ENCODE measurements at regions not wholly inside any gene's neighbourhood (a gene's known extent, or its start where the extent isn't known, plus 50 kb on each side); places are given as distances from the start of the nearest gene placed in this dataset.
"Not testable (repeated sequence)": the region's sequence is repeated elsewhere in the genome, so short reads cannot be mapped to it uniquely, and the experiment has no call there.

DNA sequence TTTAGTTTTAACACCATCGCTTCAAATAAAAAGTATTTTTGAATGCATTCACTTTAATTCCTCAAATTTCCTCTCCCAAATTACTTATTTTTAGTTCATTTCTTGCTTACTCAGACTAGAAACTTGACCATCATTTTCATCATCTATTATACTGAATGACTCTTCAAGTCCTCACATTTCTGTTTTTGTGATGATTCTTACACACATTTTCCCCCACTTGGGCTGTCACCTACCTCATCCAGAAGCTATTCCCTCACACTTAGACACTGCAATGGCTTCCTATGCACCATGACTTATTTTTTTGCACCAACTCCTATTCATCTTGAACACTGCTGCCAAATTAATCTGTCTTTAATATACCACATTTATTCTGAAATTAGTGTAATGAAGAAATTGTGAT lies 239.6 kb upstream of the DUSP10 start:
- no peak for DNase-seq (ENCODE audit: low read depth in 4 of 4, low spot score in 2 of 4)

GRCh38 chr1:221979444-221980032 lies 237.6 kb upstream of the DUSP10 start:
- DNase-seq (ENCODE audit: low read depth in 4 of 4, low spot score in 2 of 4) = no peak

- DNase-seq (ENCODE audit: low read depth in 4 of 4, low spot score in 2 of 4) = not testable (repeated sequence)
Measured at GRCh38 chr1:221978631-221979334, 236.9 kb upstream of the DUSP10 start.

DNA sequence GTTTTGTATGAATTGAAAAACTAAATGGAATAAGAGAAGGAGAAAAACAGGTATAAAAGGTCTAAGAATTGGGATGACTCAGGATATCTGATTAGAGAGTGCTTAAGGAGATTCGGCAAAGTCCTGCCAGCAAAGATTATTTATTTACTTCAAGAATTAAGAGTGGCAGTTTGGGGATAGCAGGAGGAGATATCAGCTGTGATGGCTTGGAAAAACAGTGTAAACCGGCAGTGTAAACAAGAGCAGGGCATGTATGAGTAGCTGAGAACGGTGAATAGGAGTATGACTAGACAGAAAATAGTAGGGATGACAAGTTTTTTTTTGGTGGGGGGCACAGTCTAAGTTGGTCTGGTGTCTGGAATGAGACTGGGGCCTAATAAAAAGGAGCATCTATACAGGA lies 231.9 kb upstream of the DUSP10 start:
- not testable (repeated sequence) for DNase-seq (ENCODE audit: low read depth in 4 of 4, low spot score in 2 of 4)

DNA sequence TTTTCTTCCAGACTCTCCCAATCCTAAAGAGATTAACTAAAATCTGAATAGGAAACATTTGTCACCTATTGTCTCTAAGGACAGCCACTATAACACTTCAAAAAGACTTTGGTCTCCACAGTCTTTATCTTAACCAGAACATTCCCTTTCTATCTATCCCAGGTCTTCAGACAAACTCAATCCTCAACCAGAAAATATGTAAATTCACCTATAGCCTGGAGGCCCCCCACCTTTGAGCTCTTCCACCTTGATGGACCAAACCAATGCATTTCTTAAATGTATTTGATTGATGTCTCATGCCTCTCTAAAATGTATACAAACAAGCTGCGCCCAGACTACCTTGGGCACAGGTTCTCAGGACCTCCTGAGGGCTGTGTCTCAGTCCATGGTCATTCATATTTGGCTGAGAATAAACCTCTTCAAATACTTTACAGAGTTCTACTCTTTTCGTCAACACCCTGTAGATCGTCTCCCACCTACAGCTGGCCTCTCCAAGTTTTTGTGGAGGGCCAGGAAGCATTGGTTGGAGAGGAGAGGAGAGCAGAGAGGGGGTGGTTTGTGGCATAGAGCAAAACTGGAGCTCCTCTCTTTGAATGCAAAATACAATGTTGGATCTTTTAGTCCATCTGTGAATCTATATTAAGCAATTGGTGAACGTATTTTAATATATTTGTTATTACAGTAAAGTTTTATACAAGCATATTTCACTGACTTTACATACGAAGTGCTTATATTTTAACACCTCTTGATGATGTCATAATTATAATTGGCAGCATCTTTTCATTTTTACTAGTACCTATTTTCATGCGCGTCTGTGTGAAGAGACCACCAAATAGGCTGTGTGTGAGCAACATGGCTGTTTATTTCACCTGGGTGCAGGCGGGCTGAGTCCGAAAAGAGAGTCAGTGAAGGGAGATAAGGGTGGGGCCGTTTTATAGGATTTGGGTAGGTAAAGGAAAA lies 230.7 kb upstream of the DUSP10 start:
- DNase-seq (ENCODE audit: low read depth in 4 of 4, low spot score in 2 of 4) = no peak

DNA sequence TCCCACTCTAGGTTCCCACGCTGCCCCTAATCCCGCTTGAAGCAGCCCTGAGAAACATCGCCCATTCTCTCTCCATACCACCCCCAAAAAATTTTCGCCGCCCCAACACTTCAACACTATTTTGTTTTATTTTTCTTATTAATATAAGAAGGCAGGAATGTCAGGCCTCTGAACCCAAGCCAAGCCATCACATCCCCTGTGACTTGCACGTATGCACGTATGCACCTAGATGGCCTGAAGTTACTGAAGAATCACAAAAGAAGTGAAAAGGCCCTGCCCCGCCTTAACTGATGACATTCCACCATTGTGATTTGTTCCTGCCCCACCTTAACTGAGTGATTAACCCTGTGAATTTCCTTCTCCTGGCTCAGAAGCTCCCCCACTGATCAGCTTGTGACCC lies 229.1 kb upstream of the DUSP10 start:
- DNase-seq (ENCODE audit: low read depth in 4 of 4, low spot score in 2 of 4) = not testable (repeated sequence)

GRCh38 chr1:221969298-221969858 lies 227.5 kb upstream of the DUSP10 start:
- not testable (repeated sequence) for DNase-seq (ENCODE audit: low read depth in 4 of 4, low spot score in 2 of 4)

GRCh38 chr1:221967538-221967937 lies 225.6 kb upstream of the DUSP10 start:
- not testable (repeated sequence) for DNase-seq (ENCODE audit: low read depth in 4 of 4, low spot score in 2 of 4)

DNA sequence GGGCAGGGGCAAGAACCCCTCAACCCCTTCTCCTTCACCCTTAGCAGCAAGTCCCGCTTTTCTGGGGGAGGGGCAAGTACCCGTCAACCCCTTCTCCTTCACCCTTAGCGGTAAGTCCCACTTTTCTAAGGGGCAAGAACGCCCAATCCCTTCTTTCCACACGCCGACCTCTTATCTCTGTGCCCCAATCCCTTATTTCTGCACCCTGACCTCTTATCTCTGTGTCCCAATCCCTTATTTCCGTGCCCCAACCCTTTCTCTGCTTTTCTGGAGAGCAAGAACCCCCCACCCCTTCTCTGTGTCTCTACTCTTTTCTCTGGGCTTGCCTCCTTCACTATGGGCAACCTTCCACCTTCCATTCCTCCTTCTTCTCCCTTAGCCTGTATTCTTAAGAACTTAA lies 225.0 kb upstream of the DUSP10 start:
- not testable (repeated sequence) for DNase-seq (ENCODE audit: low read depth in 4 of 4, low spot score in 2 of 4)

- not testable (repeated sequence) for DNase-seq (ENCODE audit: low read depth in 4 of 4, low spot score in 2 of 4)
Measured at GRCh38 chr1:221965891-221966290, 224.0 kb upstream of the DUSP10 start.

GRCh38 chr1:221965252-221965651 lies 223.4 kb upstream of the DUSP10 start:
- no peak for DNase-seq (ENCODE audit: low read depth in 4 of 4, low spot score in 2 of 4)

- no peak for DNase-seq (ENCODE audit: low read depth in 4 of 4, low spot score in 2 of 4)
Measured at GRCh38 chr1:221963742-221964141, 221.9 kb upstream of the DUSP10 start.

DNA sequence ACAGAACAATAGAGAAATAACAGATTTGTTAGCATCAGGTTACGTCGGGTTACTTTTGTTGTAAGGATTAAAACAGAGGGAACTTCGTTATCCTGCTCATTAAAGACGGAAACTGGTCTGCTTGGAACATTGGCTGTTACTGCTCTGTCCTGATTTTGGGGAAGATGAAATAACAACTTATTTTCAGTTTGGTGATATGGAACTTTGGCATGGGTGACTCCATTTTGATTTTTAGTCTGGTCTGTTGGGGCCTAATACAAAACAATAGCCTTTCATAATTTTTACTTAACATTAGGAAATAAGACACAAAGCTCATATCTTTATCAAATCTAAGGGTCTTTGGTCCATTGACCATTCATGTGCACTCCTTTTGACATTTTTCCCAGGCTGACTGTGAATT lies 220.5 kb upstream of the DUSP10 start:
- DNase-seq (ENCODE audit: low read depth in 4 of 4, low spot score in 2 of 4) = no peak

GRCh38 chr1:221961532-221962292 lies 219.8 kb upstream of the DUSP10 start:
- DNase-seq (ENCODE audit: low read depth in 4 of 4, low spot score in 2 of 4) = no peak

GRCh38 chr1:221958161-221958562 lies 216.3 kb upstream of the DUSP10 start:
- DNase-seq (ENCODE audit: low read depth in 4 of 4, low spot score in 2 of 4) = not testable (repeated sequence)

DNA sequence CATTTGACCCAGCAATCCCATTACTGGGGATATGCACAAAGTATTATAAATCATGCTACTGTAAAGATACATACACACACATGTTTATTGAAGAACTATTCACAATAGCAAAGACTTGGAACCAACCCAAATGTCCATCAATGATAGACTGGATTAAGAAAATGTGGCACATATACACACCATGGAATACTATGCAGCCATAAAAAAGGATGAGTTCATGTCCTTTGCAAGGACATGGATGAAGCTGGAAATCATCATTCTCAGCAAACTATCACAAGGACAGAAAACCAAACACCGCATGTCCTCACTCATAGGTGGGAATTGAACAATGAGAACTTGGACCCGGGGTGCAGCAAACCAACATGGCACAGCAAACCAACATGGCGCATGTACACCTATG lies 215.5 kb upstream of the DUSP10 start:
- not testable (repeated sequence) for DNase-seq (ENCODE audit: low read depth in 4 of 4, low spot score in 2 of 4)

DNA sequence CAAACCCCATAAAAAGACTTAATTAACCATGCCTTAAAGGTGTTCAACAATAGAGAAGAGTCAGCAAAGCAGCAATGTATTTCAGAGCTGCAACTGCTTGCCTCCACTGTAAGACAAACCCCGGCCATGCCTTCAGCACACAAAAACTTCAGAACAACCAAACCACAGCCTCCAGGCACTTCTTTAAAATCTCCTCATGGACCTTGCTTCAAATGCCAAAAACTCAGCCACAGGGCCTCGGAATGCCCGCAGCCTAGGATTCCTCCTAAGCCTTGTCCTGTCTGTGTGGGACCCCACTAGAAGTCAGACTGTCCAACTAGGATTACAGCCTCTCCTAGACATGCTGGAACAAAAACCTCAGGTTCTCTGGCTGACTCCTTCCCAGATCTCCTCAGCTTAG lies 208.1 kb upstream of the DUSP10 start:
- no peak for DNase-seq (ENCODE audit: low read depth in 4 of 4, low spot score in 2 of 4)

DNA sequence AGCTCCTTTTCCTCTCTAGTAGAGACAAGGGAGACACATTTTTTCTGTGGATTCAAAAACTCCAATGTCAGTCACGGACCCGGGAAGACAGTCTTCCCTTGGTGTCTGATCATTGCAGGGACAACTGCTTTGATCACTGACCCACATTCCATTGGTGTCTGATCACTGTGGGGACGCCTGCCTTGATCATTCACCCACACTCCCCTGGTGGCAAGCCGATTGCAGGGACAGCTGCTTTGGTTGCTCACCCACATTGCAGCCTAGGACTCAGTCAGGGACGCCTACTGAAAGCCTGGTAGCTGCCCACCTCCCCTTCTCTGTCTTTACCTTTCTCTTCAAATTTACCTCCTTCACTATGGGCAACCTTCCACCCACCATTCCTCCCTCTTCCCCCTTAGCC lies 206.6 kb upstream of the DUSP10 start:
- DNase-seq (ENCODE audit: low read depth in 4 of 4, low spot score in 2 of 4) = no peak

- no peak for DNase-seq (ENCODE audit: low read depth in 4 of 4, low spot score in 2 of 4)
Measured at GRCh38 chr1:221947731-221948130, 205.8 kb upstream of the DUSP10 start.

GRCh38 chr1:221946768-221947167 lies 204.9 kb upstream of the DUSP10 start:
- no peak for DNase-seq (ENCODE audit: low read depth in 4 of 4, low spot score in 2 of 4)

Data from left renal cortex interstitium (tissue), 4 donors.